ENCODE measurements at regions not wholly inside any gene's neighbourhood (a gene's known extent, or its start where the extent isn't known, plus 50 kb on each side); places are given as distances from the start of the nearest gene placed in this dataset.

DNA sequence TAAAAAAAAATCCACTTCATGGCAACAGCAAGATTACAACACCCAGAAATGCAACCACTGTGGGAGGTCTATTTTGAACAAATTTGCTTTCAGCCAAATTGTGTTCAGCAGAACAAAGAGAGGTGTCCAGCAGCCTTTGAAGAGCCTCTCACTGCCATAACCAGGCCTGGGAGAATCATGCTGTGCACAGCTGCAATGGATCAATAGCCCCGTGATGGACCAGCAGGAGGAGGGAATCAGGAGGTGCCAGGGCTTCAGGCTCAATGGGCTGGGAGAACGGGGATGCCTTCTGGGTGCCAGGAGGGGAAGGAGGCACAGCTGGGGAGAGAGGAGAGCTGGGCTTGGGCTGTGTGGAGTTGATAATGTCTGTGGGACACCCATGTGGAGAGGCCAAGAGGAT lies 366.2 kb upstream of the EEF2KMT start:
- TF ChIP-seq POLR2AphosphoS5 (IDR thresholded peaks at IDR 0.05; ENCODE audit: low read depth, low read length) (no peak), POLR2A (IDR thresholded peaks at IDR 0.05; ENCODE audit: low read depth, low read length) (no peak), TAF1 (IDR thresholded peaks at IDR 0.05; ENCODE audit: borderline replicate concordance, low read depth, low read length) (no peak)

Measured in GM12892 (cell line).